GM12878 (cell line): ENCODE measurements at regions not wholly inside any gene's neighbourhood (a gene's known extent, or its start where the extent isn't known, plus 50 kb on each side); places are given as distances from the start of the nearest gene placed in this dataset.

ENCODE experiments used
- ATAC-seq: fragments of 200-7000 bp; cut with Tn5 transposase; 3 replicates; pipeline ENCODE4 v1.9.1; 2020; ENCODE audit warnings: mild to moderate bottlenecking, moderate library complexity
- BruUV-seq: library from RNA; stranded (reverse); fragments of 400-500 nt; replicated peaks from 2 replicates; lab custom pipeline; 2021; lab: Mats Ljungman, UMichigan
- CTCF ChIA-PET: fragments of 300-600 bp; sonication (Branson Sonifier 250); formaldehyde crosslinking; extraction: SDS; loops from one replicate; lab custom pipeline; 2021; ENCODE audit warnings: inconsistent platforms; lab: Yijun Ruan, JAX
- POLR2A ChIA-PET: fragments of 350-600 bp; formaldehyde crosslinking; extraction: SDS; loops from one replicate; lab custom pipeline; 2021; ENCODE audit warnings: inconsistent platforms; lab: Charles Lee
- RAD21 ChIA-PET: fragments of 300-600 bp; sonication (Branson Sonifier 250); formaldehyde crosslinking; loops from one replicate; lab custom pipeline; 2023; ENCODE audit warnings: antibody characterized with exemption; ENCODE audit not compliant: unreplicated experiment; lab: Charles Lee
- SMC1A ChIA-PET: fragments of 300-600 bp; sonication (Branson Sonifier 250); formaldehyde crosslinking; loops from one replicate; lab custom pipeline; 2023; ENCODE audit not compliant: unreplicated experiment, uncharacterized antibody; lab: Charles Lee
- DNase-seq: peaks from one replicate; pipeline ENCODE4 v3.0.0-alpha.2; 2011; ENCODE audit warnings: low read depth, low spot score
- FAIRE-seq: peaks from 3 replicates; lab custom pipeline; 2011; peaks lifted over from hg19 to GRCh38; lab: Jason Lieb, UNC
- H2AFZ ChIP-seq: 2 replicates; pipeline ENCODE4 v1.6.0; 2011; ENCODE audit warnings: low read depth, low read length, control low read depth; ENCODE audit not compliant: control insufficient read depth
- H3K27ac ChIP-seq: 2 replicates; pipeline ENCODE4 v1.5.1; 2011; ENCODE audit warnings: control low read depth; ENCODE audit not compliant: control insufficient read depth, insufficient read depth
- H3K27me3 ChIP-seq, 2 experiments: replicated peaks in 1 of 2; 2 replicates each; pipeline versions ENCODE4 v1.6.0 to v1.6.1; 2011; ENCODE audit warnings: low read length in 1 of 2; ENCODE audit not compliant: control insufficient read depth in 2 of 2, insufficient read depth in 2 of 2
- H3K36me3 ChIP-seq, 2 experiments: 2 replicates each; pipeline ENCODE4 v1.5.1; 2011; ENCODE audit warnings: low read length in 1 of 2; ENCODE audit not compliant: control insufficient read depth in 2 of 2, insufficient read depth in 2 of 2
- H3K4me1 ChIP-seq: 2 replicates; pipeline ENCODE4 v1.6.1; 2011; ENCODE audit warnings: mild to moderate bottlenecking, low read length, moderate library complexity, mixed read lengths; ENCODE audit not compliant: control insufficient read depth, insufficient read depth
- H3K4me2 ChIP-seq: 2 replicates; pipeline ENCODE4 v1.6.0; 2011; ENCODE audit warnings: control low read depth; ENCODE audit not compliant: control insufficient read depth, insufficient read depth
- H3K4me3 ChIP-seq: fragments of 200-600 bp; sonication (generic); 2 replicates; pipeline ENCODE4 v1.5.1; 2016
- H3K79me2 ChIP-seq: 2 replicates; pipeline ENCODE4 v1.6.0; 2011; ENCODE audit warnings: low read length; ENCODE audit not compliant: control insufficient read depth, insufficient read depth
- H3K9ac ChIP-seq: 2 replicates; pipeline ENCODE4 v1.8.0; 2011; ENCODE audit warnings: low read length, control low read depth, mixed read lengths; ENCODE audit not compliant: control insufficient read depth, insufficient read depth
- H3K9me3 ChIP-seq: replicated peaks from 3 replicates; pipeline ENCODE4 v1.5.1; 2011; ENCODE audit warnings: mild to moderate bottlenecking, low read length; ENCODE audit not compliant: control insufficient read depth, insufficient read depth
- H4K20me1 ChIP-seq: 2 replicates; pipeline ENCODE4 v1.6.0; 2011; ENCODE audit not compliant: control insufficient read depth, insufficient read depth
- CHD4 ChIP-seq: fragments of 200-600 bp; sonication (generic); IDR thresholded peaks from 2 replicates; pipeline ENCODE4 v1.6.1; 2016; ENCODE audit warnings: mild to moderate bottlenecking
- GABPA ChIP-seq: IDR thresholded peaks from 2 replicates; pipeline ENCODE4 v1.6.1; 2014; ENCODE audit warnings: antibody characterized with exemption, low read depth, mild to moderate bottlenecking, inconsistent platforms
- KAT2A ChIP-seq: conservative IDR thresholded peaks from 2 replicates; pipeline ENCODE4 v1.6.1; 2011; ENCODE audit warnings: low read depth, low read length; ENCODE audit not compliant: control insufficient read depth
- MTA3 ChIP-seq: IDR thresholded peaks from 2 replicates; pipeline ENCODE4 v1.6.1; 2012; ENCODE audit warnings: low read length, inconsistent platforms, borderline replicate concordance
- NFIC ChIP-seq: IDR thresholded peaks from 2 replicates; pipeline ENCODE4 v1.6.1; 2012; ENCODE audit warnings: low read depth, mild to moderate bottlenecking, inconsistent platforms, low read length, moderate library complexity
- NFYB ChIP-seq: IDR thresholded peaks from 2 replicates; pipeline ENCODE4 v1.6.1; 2011; ENCODE audit warnings: low read depth, mild to moderate bottlenecking, low read length, improper control_type of control experiment, moderate library complexity; ENCODE audit not compliant: insufficient read depth
- NRF1 ChIP-seq: conservative IDR thresholded peaks from 2 replicates; pipeline ENCODE4 v1.6.1; 2011; ENCODE audit warnings: mild to moderate bottlenecking, low read depth, low read length, improper control_type of control experiment
- PAX5 ChIP-seq: IDR thresholded peaks from 2 replicates; pipeline ENCODE4 v1.6.1; 2011; ENCODE audit warnings: low read depth, low read length, borderline replicate concordance
- POLR2A ChIP-seq: IDR thresholded peaks from 2 replicates; pipeline ENCODE4 v1.6.1; 2011; ENCODE audit warnings: low read depth, mild to moderate bottlenecking, low read length
- RFX5 ChIP-seq: IDR thresholded peaks from 2 replicates; pipeline ENCODE4 v1.6.1; 2011; ENCODE audit warnings: low read depth, low read length, improper control_type of control experiment
- STAT3 ChIP-seq: IDR thresholded peaks from 2 replicates; pipeline ENCODE4 v1.6.1; 2011; ENCODE audit warnings: low read depth, low read length, improper control_type of control experiment
- ZNF217 ChIP-seq: fragments of 450-650 bp; IDR thresholded peaks from 2 replicates; pipeline ENCODE4 v1.6.1; 2017; ENCODE audit warnings: antibody characterized with exemption, mild to moderate bottlenecking
- WGBS: methylation state at CpG from one replicate; pipeline ENCODE4 v1.1.6; 2016; ENCODE audit warnings: low lambda C conversion rate; ENCODE audit not compliant: insufficient replicate concordance, insufficient coverage; ENCODE audit errors: missing lambda C conversion rate; 5-methylcytosine and 5-hydroxymethylcytosine counted together
- in situ Hi-C: fragments of 300-500 bp; cut with MboI; formaldehyde crosslinking; loops from 9 replicates; pipeline ENCODE4 v1.14.3; 2018; ENCODE audit warnings: mixed read lengths
- intact Hi-C: fragments of 100-400 bp; cut with micrococcal nuclease; formaldehyde crosslinking; loops from one replicate; pipeline ENCODE4 v1.14.2; 2022; ENCODE audit not compliant: unreplicated experiment
- TF ChIP-seq, protein P1 (sequence below): fragments of 450-650 bp; formaldehyde crosslinking; IDR thresholded peaks from 2 replicates; pipeline ENCODE4 v1.4.0; 2022; ENCODE audit warnings: mild to moderate bottlenecking, moderate library complexity

DNA sequence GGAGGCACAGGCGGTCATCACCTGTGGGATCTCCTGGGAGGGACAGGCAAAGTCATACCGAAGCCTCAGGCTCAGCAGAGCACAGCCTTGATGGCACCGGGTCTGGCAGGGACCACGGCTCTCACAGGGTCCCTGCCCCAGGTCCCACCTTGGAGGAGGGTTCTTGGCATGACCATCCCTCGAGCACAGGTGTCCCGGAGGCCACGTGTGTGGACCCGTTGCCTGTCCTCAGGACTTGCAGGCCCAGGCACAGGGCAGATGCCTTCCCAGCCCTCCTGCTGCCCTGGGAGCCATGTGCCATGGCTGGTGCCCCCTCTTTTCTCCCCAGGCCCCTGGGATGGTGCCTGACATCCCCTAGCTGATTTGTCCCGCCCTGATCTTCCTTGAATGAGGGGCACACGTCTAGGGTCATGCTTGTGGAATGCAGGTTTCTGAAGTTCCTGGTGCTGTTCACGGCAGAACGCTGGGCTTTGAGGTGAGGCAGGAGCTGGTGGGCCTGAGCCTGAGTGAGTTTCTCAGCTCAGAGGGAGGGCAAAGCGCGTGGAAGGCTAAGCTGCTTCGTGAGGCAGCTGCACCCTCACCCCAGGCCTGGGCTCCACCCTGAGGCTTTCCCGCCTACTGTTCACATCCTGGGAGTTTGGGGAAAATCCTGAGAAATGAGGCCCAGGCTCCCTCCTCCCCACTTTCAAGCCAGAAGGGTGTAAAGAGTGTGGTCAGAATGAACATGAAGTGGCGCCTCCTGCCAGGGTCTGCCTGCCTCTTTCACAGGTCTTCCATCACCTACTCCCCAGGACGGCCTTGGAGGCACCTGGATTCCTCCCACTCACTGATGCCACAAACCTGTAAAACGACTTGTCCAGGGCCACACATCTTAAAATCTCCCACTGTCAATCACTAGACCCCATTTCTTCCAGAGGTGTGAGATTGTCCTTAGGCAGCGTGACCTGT, 325.8 kb upstream of the B3GAT1 start:
- H3K9ac ChIP-seq, result no peak overlapping the region
- H3K36me3 ChIP-seq, result no peaks in the 10 kb centered on the region
- no peak overlapping the region for H3K4me3 ChIP-seq
- TF ChIP-seq CHD4 (no peak), NFIC (no peak), NFYB (no peak), PAX5 (no peak), POLR2A (no peak), STAT3 (no peak), NRF1 (no peak), ZNF217 (no peak), KAT2A (no peak), RFX5 (no peak), GABPA (no peak), MTA3 (no peak)
- TF ChIP-seq, protein P1, sequence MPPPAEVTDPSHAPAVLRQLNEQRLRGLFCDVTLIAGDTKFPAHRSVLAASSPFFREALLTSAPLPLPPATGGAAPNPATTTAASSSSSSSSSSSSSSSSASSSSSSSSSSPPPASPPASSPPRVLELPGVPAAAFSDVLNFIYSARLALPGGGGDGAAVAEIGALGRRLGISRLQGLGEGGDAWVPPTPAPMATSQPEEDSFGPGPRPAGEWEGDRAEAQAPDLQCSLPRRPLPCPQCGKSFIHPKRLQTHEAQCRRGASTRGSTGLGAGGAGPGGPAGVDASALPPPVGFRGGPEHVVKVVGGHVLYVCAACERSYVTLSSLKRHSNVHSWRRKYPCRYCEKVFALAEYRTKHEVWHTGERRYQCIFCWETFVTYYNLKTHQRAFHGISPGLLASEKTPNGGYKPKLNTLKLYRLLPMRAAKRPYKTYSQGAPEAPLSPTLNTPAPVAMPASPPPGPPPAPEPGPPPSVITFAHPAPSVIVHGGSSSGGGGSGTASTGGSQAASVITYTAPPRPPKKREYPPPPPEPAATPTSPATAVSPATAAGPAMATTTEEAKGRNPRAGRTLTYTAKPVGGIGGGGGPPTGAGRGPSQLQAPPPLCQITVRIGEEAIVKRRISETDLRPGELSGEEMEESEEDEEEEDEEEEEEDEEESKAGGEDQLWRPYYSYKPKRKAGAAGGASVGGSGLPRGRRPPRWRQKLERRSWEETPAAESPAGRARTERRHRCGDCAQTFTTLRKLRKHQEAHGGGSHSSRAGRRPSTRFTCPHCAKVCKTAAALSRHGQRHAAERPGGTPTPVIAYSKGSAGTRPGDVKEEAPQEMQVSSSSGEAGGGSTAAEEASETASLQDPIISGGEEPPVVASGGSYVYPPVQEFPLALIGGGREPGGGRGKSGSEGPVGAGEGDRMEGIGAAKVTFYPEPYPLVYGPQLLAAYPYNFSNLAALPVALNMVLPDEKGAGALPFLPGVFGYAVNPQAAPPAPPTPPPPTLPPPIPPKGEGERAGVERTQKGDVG (CRISPR knock-in tag), result no peak
- RAD21 ChIA-PET, result no interaction called here
- no peaks in the 10 kb centered on the region for H3K27me3 ChIP-seq
- in situ Hi-C loops, result no loop called here
- no peaks in the 10 kb centered on the region for H3K9me3 ChIP-seq
- FAIRE-seq, result no peak
- no peak for ATAC-seq
- no peaks in the 10 kb centered on the region for H3K4me1 ChIP-seq
- no peak overlapping the region for H2AFZ ChIP-seq
- no peaks in the 10 kb centered on the region for H3K79me2 ChIP-seq
- WGBS, result 40% methylated on average over 17 of the region's 20 CpGs
- POLR2A ChIA-PET, result no interaction called here
- no peak overlapping the region for H3K4me2 ChIP-seq
- no TSS peak for BruUV-seq
- no peak overlapping the region for H3K27ac ChIP-seq
- intact Hi-C loops, result no loop called here
- CTCF ChIA-PET, result no interaction called here
- SMC1A ChIA-PET, result no interaction called here
- H4K20me1 ChIP-seq, result no peaks in the 10 kb centered on the region
- DNase-seq, result no peak
